H9 (cell line): ENCODE measurements at regions not wholly inside any gene's neighbourhood (a gene's known extent, or its start where the extent isn't known, plus 50 kb on each side); places are given as distances from the start of the nearest gene placed in this dataset.

Source experiments
- DNase-seq: peaks from one replicate; pipeline ENCODE4 v3.0.0-alpha.2; 2017
- H2AFZ ChIP-seq: one replicate; pipeline ENCODE4 v1.6.1; 2013; ENCODE audit warnings: mild to moderate bottlenecking, low read length, control low read depth, moderate library complexity
- H2AK5ac ChIP-seq: 2 replicates; pipeline ENCODE4 v1.6.1; 2013; ENCODE audit warnings: low read length, control low read depth, mixed read lengths; ENCODE audit not compliant: insufficient read length
- H2BK120ac ChIP-seq: one replicate; pipeline ENCODE4 v1.6.1; 2013; ENCODE audit warnings: low read depth, mild to moderate bottlenecking, low read length, control low read depth, inconsistent platforms; ENCODE audit not compliant: poor library complexity, severe bottlenecking
- H2BK12ac ChIP-seq: 2 replicates; pipeline ENCODE4 v1.6.1; 2013; ENCODE audit warnings: low read length, control low read depth, mixed read lengths, low read depth; ENCODE audit not compliant: insufficient read length
- H2BK15ac ChIP-seq: 2 replicates; pipeline ENCODE4 v1.6.1; 2013; ENCODE audit warnings: low read depth, low read length, control low read depth
- H2BK20ac ChIP-seq: one replicate; pipeline ENCODE4 v1.6.1; 2013; ENCODE audit warnings: low read depth, mild to moderate bottlenecking, low read length, control low read depth, inconsistent platforms; ENCODE audit not compliant: poor library complexity, severe bottlenecking
- H2BK5ac ChIP-seq: 2 replicates; pipeline ENCODE4 v1.6.1; 2013; ENCODE audit warnings: low read length, control low read depth, mixed read lengths; ENCODE audit not compliant: insufficient read length
- H3K14ac ChIP-seq: 2 replicates; pipeline ENCODE4 v1.6.1; 2013; ENCODE audit warnings: low read length, control low read depth; ENCODE audit not compliant: insufficient read depth
- H3K18ac ChIP-seq: 2 replicates; pipeline ENCODE4 v1.6.1; 2013; ENCODE audit warnings: low read depth, mild to moderate bottlenecking, mixed read lengths, low read length, control low read depth; ENCODE audit not compliant: insufficient read length
- H3K23ac ChIP-seq: 2 replicates; pipeline ENCODE4 v1.6.1; 2013; ENCODE audit warnings: low read length, control low read depth, mixed read lengths, low read depth; ENCODE audit not compliant: insufficient read length
- H3K23me2 ChIP-seq: 2 replicates; pipeline ENCODE4 v1.6.1; 2013; ENCODE audit warnings: low read depth, mild to moderate bottlenecking, mixed read lengths, low read length, control low read depth; ENCODE audit not compliant: insufficient read length, poor library complexity, severe bottlenecking
- H3K27ac ChIP-seq: 2 replicates; pipeline ENCODE4 v1.5.1; 2013; ENCODE audit warnings: low read length, control low read depth, mixed read lengths, low read depth; ENCODE audit not compliant: insufficient read length
- H3K27me3 ChIP-seq: 2 replicates; pipeline ENCODE4 v1.6.1; 2013; ENCODE audit warnings: low read length, control low read depth, inconsistent platforms; ENCODE audit not compliant: insufficient read depth
- H3K4ac ChIP-seq: 2 replicates; pipeline ENCODE4 v1.6.1; 2013; ENCODE audit warnings: low read depth, mild to moderate bottlenecking, control low read depth, inconsistent platforms, low read length, moderate library complexity
- H3K4me1 ChIP-seq: 2 replicates; pipeline ENCODE4 v1.6.1; 2013; ENCODE audit warnings: low read length, control low read depth, inconsistent platforms; ENCODE audit not compliant: insufficient read depth
- H3K4me2 ChIP-seq: 2 replicates; pipeline ENCODE4 v1.6.1; 2013; ENCODE audit warnings: low read length, control low read depth, mixed read lengths; ENCODE audit not compliant: insufficient read length, insufficient read depth
- H3K56ac ChIP-seq: 2 replicates; pipeline ENCODE4 v1.6.1; 2013; ENCODE audit warnings: low read depth, mild to moderate bottlenecking, mixed read lengths, low read length, control low read depth; ENCODE audit not compliant: insufficient read length
- H3K79me1 ChIP-seq: 2 replicates; pipeline ENCODE4 v1.6.1; 2013; ENCODE audit warnings: low read depth, mild to moderate bottlenecking, moderate library complexity, low read length, control low read depth, inconsistent platforms; ENCODE audit not compliant: insufficient read depth, poor library complexity, severe bottlenecking
- H3K79me2 ChIP-seq: 2 replicates; pipeline ENCODE4 v1.6.1; 2013; ENCODE audit warnings: low read length, control low read depth, inconsistent platforms; ENCODE audit not compliant: insufficient read depth
- H3K9ac ChIP-seq: 2 replicates; pipeline ENCODE4 v1.6.1; 2013; ENCODE audit warnings: low read length, control low read depth, mixed read lengths; ENCODE audit not compliant: insufficient read length; ENCODE audit errors: extremely low read depth
- H3K9me3 ChIP-seq: one replicate; pipeline ENCODE4 v1.6.1; 2013; ENCODE audit warnings: low read depth, low read length, inconsistent platforms; ENCODE audit not compliant: control insufficient read depth
- H3T11ph ChIP-seq: one replicate; pipeline ENCODE4 v1.6.1; 2013; ENCODE audit warnings: mild to moderate bottlenecking, low read length, control low read depth, inconsistent platforms
- H4K20me1 ChIP-seq: one replicate; pipeline ENCODE4 v1.6.1; 2013; ENCODE audit not compliant: control insufficient read depth, insufficient read length, insufficient read depth
- H4K5ac ChIP-seq: 2 replicates; pipeline ENCODE4 v1.6.1; 2013; ENCODE audit warnings: low read depth, mild to moderate bottlenecking, mixed read lengths, low read length, control low read depth; ENCODE audit not compliant: insufficient read length
- H4K8ac ChIP-seq: replicated peaks from 2 replicates; pipeline ENCODE4 v1.6.1; 2013; ENCODE audit warnings: low read length, control low read depth, mixed read lengths, low read depth; ENCODE audit not compliant: insufficient read length
- H4K91ac ChIP-seq: 2 replicates; pipeline ENCODE4 v1.6.1; 2013; ENCODE audit warnings: low read depth, mild to moderate bottlenecking, moderate library complexity, mixed read lengths, low read length, control low read depth; ENCODE audit not compliant: insufficient read length
- H3K27ac Mint-ChIP-seq, 3 experiments: 2 replicates in 2 of 3; 3 replicates in 1 of 3; pipeline ENCODE4 v1.8.0; 2020 to 2021; ENCODE audit warnings: mixed read lengths in 3 of 3, mild to moderate bottlenecking in 1 of 3, moderate library complexity in 1 of 3
- H3K27me3 Mint-ChIP-seq: 2 replicates; pipeline ENCODE4 v1.8.0; 2021; ENCODE audit warnings: low read depth, mild to moderate bottlenecking, moderate library complexity, mixed read lengths
- H3K36me3 Mint-ChIP-seq, 3 experiments: 2 replicates in 2 of 3; 3 replicates in 1 of 3; pipeline ENCODE4 v1.8.0; 2020 to 2021; ENCODE audit warnings: low read depth in 3 of 3, mixed read lengths in 3 of 3; ENCODE audit not compliant: insufficient read depth in 1 of 3
- H3K4me1 Mint-ChIP-seq, 2 experiments: 2 replicates each; pipeline ENCODE4 v1.8.0; 2020; ENCODE audit warnings: mixed read lengths in 2 of 2
- H3K4me3 Mint-ChIP-seq, 2 experiments: 2 replicates in 1 of 2; 3 replicates in 1 of 2; pipeline ENCODE4 v1.8.0; 2020 to 2021; ENCODE audit warnings: mild to moderate bottlenecking in 2 of 2, mixed read lengths in 2 of 2, moderate library complexity in 1 of 2
- H3K9me3 Mint-ChIP-seq, 2 experiments: 2 replicates in 1 of 2; 3 replicates in 1 of 2; pipeline ENCODE4 v1.8.0; 2020; ENCODE audit warnings: mild to moderate bottlenecking in 2 of 2, mixed read lengths in 2 of 2, moderate library complexity in 1 of 2
- WGBS: extraction: QIAGEN DNeasy Blood & Tissue Kit; methylation state at CpG from one replicate; pipeline ENCODE4 v1.1.7; 2013; ENCODE audit warnings: missing lambda C conversion rate, low lambda C conversion rate, mixed read lengths; ENCODE audit not compliant: insufficient read length; ENCODE audit errors: extremely low coverage; 5-methylcytosine and 5-hydroxymethylcytosine counted together
- TF ChIP-seq, protein P1 (sequence below): fragments of 200-600 bp; sonication (generic); conservative IDR thresholded peaks from 3 replicates; pipeline ENCODE4 v1.8.0; 2021; ENCODE audit warnings: antibody characterized with exemption, mild to moderate bottlenecking

GRCh38 chr4:101418055-101418454 lies 70.7 kb upstream of the PPP3CA start:
- H3K27me3 ChIP-seq = no peaks in the 10 kb centered on the region
- H2BK12ac ChIP-seq = no peak overlapping the region
- no peak overlapping the region for H3K9ac ChIP-seq
- no peak overlapping the region for H3K4me2 ChIP-seq
- no peaks in the 10 kb centered on the region; the same call in 1 of the 2 replicates for H3K4me1 ChIP-seq
- no peaks in the 10 kb centered on the region for H3K23me2 ChIP-seq
- H3K14ac ChIP-seq = no peak overlapping the region
- no peak overlapping the region for H2BK5ac ChIP-seq
- H3K36me3 Mint-ChIP-seq = 0 out of 7 replicates have a peak, but pooled peaks cover 0 to under 1% (median 0%) of the 10 kb centered on the region in 3 experiments
- H2AFZ ChIP-seq = no peak overlapping the region
- no peaks in the 10 kb centered on the region for H3K79me1 ChIP-seq
- H4K91ac ChIP-seq = no peak overlapping the region
- TF ChIP-seq, protein P1, sequence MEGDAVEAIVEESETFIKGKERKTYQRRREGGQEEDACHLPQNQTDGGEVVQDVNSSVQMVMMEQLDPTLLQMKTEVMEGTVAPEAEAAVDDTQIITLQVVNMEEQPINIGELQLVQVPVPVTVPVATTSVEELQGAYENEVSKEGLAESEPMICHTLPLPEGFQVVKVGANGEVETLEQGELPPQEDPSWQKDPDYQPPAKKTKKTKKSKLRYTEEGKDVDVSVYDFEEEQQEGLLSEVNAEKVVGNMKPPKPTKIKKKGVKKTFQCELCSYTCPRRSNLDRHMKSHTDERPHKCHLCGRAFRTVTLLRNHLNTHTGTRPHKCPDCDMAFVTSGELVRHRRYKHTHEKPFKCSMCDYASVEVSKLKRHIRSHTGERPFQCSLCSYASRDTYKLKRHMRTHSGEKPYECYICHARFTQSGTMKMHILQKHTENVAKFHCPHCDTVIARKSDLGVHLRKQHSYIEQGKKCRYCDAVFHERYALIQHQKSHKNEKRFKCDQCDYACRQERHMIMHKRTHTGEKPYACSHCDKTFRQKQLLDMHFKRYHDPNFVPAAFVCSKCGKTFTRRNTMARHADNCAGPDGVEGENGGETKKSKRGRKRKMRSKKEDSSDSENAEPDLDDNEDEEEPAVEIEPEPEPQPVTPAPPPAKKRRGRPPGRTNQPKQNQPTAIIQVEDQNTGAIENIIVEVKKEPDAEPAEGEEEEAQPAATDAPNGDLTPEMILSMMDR = no peak
- H3K9me3 Mint-ChIP-seq = no peaks in the 10 kb centered on the region
- no peak overlapping the region for H2BK20ac ChIP-seq
- no peak overlapping the region for H2BK120ac ChIP-seq
- no peak overlapping the region for H3K18ac ChIP-seq
- H2AK5ac ChIP-seq = no peak overlapping the region
- H3K4ac ChIP-seq = no peak overlapping the region
- no peak overlapping the region for H3T11ph ChIP-seq
- H3K4me3 Mint-ChIP-seq = no peak overlapping the region
- H3K27ac ChIP-seq = no peak overlapping the region
- no CpG with 5 or more reads among the region's 2 CpGs for WGBS
- H3K56ac ChIP-seq = no peak overlapping the region
- no peaks in the 10 kb centered on the region for H3K9me3 ChIP-seq
- DNase-seq = no peak
- H3K79me2 ChIP-seq = no peaks in the 10 kb centered on the region
- H4K20me1 ChIP-seq = no peaks in the 10 kb centered on the region
- no peak overlapping the region for H4K8ac ChIP-seq
- no peaks in the 10 kb centered on the region for H3K27me3 Mint-ChIP-seq
- peaks cover 14% of the 10 kb centered on the region in 2 experiments for H3K4me1 Mint-ChIP-seq
- H3K23ac ChIP-seq = no peak overlapping the region
- no peak overlapping the region for H4K5ac ChIP-seq
- no peak overlapping the region for H2BK15ac ChIP-seq
- 0 out of 7 replicates have a peak overlapping the region, but pooled peaks of 1 of the 3 experiments have one; percentile 22 for H3K27ac Mint-ChIP-seq
